LNCAP (cell line): ENCODE measurements at regions not wholly inside any gene's neighbourhood (a gene's known extent, or its start where the extent isn't known, plus 50 kb on each side); places are given as distances from the start of the nearest gene placed in this dataset.

Experiments used
- TF ChIP-seq, protein P1 (sequence below): fragments of 450-650 bp; IDR thresholded peaks from 2 replicates; pipeline ENCODE4 v1.5.1; 2017; ENCODE audit warnings: mild to moderate bottlenecking

DNA sequence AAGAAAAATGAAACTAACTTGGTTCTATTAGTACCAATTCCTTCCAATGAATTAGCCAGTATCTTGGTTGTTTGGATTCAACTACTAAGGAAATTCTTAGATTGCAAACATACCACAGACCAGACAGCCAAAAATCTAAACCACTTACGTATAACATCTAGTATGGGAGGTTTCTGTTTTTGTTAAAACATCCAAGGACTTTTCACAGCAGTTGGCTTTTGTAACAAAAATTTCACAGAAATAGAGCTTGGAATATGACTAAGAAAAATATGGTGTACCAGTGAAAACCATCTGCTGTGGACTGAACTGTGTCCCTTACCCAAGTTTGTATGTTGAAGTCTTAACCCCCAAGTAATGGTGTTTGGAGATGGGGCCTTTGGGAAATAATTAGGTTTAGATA lies 199.2 kb downstream of the OTOL1 start:
- TF ChIP-seq, protein P1, sequence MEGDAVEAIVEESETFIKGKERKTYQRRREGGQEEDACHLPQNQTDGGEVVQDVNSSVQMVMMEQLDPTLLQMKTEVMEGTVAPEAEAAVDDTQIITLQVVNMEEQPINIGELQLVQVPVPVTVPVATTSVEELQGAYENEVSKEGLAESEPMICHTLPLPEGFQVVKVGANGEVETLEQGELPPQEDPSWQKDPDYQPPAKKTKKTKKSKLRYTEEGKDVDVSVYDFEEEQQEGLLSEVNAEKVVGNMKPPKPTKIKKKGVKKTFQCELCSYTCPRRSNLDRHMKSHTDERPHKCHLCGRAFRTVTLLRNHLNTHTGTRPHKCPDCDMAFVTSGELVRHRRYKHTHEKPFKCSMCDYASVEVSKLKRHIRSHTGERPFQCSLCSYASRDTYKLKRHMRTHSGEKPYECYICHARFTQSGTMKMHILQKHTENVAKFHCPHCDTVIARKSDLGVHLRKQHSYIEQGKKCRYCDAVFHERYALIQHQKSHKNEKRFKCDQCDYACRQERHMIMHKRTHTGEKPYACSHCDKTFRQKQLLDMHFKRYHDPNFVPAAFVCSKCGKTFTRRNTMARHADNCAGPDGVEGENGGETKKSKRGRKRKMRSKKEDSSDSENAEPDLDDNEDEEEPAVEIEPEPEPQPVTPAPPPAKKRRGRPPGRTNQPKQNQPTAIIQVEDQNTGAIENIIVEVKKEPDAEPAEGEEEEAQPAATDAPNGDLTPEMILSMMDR = no peak

DNA sequence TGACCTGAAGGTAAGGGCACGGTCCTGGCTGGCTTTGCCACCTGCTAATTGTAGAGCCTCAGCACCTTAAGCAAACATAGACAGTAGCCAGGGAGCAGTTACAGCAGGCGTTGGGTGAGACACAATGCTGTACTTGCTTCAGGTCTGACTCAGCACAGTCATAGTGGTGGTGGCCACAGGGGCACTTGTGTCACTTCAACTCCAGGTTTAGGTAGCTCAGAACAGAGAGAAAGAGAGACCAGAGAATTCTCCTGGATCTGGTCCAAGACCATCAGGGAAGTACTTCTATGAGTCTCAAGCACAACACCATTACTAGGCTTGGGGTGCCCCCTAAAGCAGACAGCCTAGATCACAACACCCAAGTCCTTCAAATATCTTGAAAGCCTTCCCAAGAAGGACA lies 204.4 kb downstream of the OTOL1 start:
- TF ChIP-seq, protein P1 = no peak

DNA sequence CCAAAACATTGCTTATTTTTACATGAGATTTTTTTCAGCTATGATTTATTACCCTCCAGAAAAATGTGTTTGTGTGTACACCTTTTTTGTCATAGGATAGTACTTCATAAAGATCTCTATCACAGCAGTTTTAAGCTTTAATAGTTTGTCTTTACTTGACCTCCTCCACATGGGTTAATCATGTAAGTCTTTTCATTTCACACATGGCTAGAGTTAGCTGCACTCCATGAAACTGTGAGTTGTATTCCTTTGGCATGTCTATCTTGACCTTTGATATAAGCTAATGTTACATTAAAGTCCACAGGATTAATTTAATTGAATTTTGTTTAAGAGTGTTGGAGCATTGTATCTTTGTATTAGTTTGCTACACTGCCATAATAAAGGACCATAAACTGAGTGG lies 217.1 kb downstream of the OTOL1 start:
- TF ChIP-seq, protein P1 = no peak

DNA sequence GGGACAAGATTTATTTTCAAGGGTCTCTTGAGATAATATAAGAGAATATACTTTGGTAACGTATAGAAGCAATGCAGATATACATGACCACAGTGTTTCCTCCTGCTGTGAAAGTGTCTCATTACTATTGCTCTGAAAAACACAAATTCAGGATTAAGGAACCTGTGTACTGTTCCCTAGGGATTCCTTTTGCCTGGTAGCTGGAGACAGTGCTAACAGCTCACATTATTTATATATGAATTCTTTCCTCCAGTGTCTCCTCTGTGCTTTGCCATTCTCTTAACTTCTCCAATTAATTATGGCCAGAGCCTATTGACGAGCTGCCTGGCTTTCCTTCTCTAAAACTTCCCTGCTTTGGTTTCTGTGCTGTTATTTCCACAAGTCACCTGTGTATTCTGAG lies 235.4 kb downstream of the OTOL1 start:
- TF ChIP-seq, protein P1 = no peak

DNA sequence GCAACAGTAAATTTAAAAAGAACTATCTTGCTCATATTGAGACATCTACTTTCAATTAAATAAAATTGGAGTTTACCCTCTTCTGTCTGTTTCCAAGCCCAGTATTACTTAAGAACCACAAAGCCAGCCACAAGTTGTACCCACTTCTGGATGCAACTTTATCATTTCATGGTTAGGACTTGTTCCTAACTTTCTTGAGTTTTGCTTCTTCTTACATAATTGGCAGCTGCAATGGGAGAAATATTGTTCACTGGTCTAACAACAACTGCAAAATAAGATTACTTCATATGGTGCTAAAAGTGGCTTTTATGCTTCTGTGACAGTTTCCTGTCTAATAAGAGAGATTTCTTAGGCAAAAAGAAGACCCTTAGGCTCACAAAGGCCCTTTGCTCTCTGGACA lies 240.6 kb downstream of the OTOL1 start:
- TF ChIP-seq, protein P1 = no peak

DNA sequence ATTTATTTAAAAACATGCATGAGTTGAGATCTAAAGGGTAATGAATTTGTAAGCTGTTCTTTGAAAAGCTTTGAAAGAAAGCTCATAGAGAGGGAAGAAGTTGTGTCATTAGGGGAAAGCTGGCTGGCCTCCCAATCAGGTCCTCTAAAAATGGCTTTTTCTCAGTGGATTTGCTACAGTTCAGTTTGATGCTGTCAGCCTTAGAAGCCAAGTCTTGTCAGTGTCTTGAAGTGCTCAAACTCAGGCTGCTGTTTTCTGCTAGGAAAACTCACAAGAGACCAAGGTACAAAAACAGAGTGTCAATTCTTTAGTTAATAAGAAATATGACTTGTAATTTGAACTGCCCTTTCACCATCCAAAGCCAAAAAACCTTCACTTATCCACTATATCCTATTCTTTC lies 243.8 kb downstream of the OTOL1 start:
- TF ChIP-seq, protein P1 = no peak

DNA sequence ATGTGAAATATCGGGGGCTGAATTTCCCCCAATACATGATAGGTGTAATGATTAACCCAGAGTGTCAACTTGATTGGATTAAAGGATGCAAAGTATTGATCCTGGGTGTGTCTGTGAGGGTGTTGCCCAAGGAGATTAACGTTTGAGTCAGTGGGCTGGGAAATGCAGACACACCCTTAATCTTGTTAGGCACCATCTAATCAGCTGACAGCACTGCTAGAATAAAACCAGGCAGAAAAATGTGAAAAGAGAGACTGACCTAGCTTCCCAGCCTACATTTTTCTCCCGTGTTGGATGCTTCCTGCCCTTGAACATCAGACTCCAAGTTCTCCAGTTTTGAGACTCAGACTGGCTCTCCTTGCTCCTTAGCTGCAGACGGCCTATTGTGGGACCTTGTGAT lies 247.8 kb downstream of the OTOL1 start:
- TF ChIP-seq, protein P1 = no peak

DNA sequence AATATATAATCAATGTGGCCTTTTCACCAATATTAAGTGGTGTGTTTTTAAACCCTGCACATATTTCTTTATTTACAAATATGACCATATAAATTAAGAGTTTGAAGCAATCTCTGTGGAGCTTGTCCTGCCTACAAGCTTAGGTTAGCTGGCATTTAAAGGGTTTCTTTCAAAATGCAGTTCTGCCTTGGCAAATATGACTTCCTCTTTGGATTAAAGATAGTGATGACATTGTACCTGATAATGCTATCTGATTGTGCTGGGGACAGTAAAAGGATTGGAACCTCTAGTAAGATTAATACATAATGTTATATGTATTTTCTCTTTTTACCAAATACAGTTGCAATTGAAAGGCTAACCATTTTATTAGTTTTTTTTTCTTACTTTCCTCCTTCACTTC lies 249.1 kb downstream of the OTOL1 start:
- TF ChIP-seq, protein P1 = no peak
